Activated T-helper 2 cell treated with anti-CD3 and anti-CD28 coated beads, Interferon-gamma antibody, Interleukin-2, Interleukin-4, amounts not matched to agents 10 μg/mL and 5 μg/mL and 100 μg/mL, durations not matched to agents 14 hours and 24 hours and 36 hours (primary cell): ENCODE measurements at regions not wholly inside any gene's neighbourhood (a gene's known extent, or its start where the extent isn't known, plus 50 kb on each side); places are given as distances from the start of the nearest gene placed in this dataset.
"Not testable (repeated sequence)": the region's sequence is repeated elsewhere in the genome, so short reads cannot be mapped to it uniquely, and the experiment has no call there.

Experiments used
- DNase-seq: peaks from one replicate; pipeline ENCODE4 v3.0.0; 2021; ENCODE audit warnings: low spot score
- H3K27ac Mint-ChIP-seq: one replicate; pipeline ENCODE4 v1.8.0; 2021; ENCODE audit warnings: mixed read lengths
- H3K27me3 Mint-ChIP-seq: one replicate; pipeline ENCODE4 v1.8.0; 2021; ENCODE audit warnings: low read depth, mixed read lengths
- H3K36me3 Mint-ChIP-seq: one replicate; pipeline ENCODE4 v1.8.0; 2021; ENCODE audit warnings: low read depth, mixed read lengths
- H3K4me1 Mint-ChIP-seq: one replicate; pipeline ENCODE4 v1.8.0; 2021; ENCODE audit warnings: low read depth, mixed read lengths
- H3K4me3 Mint-ChIP-seq: one replicate; pipeline ENCODE4 v1.8.0; 2021; ENCODE audit warnings: low read depth, mild to moderate bottlenecking, moderate library complexity, mixed read lengths
- H3K9me3 Mint-ChIP-seq: one replicate; pipeline ENCODE4 v1.8.0; 2021; ENCODE audit warnings: mixed read lengths
- intact Hi-C: fragments of 100-400 bp; cut with micrococcal nuclease; formaldehyde crosslinking; loops from one replicate; pipeline ENCODE4 v1.15.1; 2023

GRCh38 chr7:125431349-125431748 is 501.7 kb upstream of the POT1 start:
- Mint-ChIP-seq H3K9me3 (peaks cover 4% of the 10 kb centered on the region), H3K4me3 (no peak overlapping the region), H3K36me3 (no peaks in the 10 kb centered on the region), H3K27me3 (no peaks in the 10 kb centered on the region), H3K27ac (no peak overlapping the region), H3K4me1 (no peaks in the 10 kb centered on the region)
- intact Hi-C loops = no loop called here
- DNase-seq = no peak

DNA sequence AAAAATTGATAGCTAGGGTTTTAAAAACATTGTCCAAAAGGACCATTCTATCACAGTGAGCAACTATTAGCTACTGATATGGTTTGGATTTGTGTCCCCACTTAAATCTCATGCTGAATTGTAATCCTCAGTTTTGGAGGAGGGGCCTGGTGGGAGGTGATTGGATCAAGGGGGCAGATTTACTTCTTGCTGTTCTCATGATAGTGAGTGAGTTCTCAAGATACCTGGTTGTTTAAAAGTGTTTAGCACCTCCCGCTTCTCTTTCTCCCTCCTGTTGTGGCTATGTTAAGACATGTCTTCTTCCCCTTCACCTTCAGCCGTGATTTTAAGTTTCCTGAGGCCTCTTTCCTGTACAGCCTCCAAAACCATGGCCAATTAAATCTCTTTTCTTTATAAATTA is 500.4 kb upstream of the POT1 start:
- Mint-ChIP-seq H3K4me1 (no peaks in the 10 kb centered on the region), H3K27me3 (no peaks in the 10 kb centered on the region), H3K27ac (no peak overlapping the region), H3K4me3 (no peak overlapping the region), H3K9me3 (peaks cover 4% of the 10 kb centered on the region), H3K36me3 (no peaks in the 10 kb centered on the region)
- DNase-seq = no peak
- intact Hi-C loops = no loop called here

DNA sequence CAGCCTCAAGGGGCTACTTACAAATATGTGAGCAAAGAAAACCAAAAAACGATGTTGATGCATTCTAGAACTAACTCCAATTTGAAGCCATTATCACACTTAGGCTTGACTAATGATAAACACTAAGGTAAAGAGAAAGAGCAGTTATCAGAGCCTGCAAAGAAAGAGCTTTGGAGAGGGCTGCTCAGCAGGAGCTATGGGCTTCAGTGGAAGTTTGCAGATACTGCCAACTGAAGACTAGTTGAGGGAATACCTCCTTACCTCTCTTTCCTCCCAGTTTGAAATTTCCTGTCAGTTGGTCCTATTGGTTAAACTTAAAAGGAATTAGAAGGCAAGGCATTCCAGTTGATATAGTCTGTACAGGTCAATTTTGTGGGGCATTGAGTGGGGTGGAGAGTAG is 498.1 kb upstream of the POT1 start:
- Mint-ChIP-seq H3K4me1 (peaks cover 3% of the 10 kb centered on the region), H3K27ac (no peak overlapping the region), H3K4me3 (no peak overlapping the region), H3K9me3 (peaks cover 4% of the 10 kb centered on the region), H3K36me3 (no peaks in the 10 kb centered on the region), H3K27me3 (no peaks in the 10 kb centered on the region)
- no peak for DNase-seq
- intact Hi-C loops = no loop called here

DNA sequence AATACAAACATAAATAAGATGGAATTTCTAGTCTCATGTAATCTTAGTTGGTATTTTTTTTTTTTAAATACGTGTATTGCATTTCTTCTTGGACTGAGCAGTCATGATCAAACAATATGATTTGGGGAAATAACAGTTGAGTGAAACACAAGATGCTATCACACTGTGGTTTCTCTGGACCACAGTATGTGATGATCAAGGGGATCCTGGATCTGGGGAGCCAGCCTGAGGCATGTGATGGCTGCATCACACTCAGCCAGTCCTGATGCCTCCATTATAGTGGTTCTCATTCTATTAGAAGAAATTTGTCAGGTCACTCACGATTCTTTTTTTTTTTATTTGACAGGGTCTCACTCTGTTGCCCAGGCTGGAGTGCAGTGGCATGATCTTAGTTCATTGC is 495.9 kb upstream of the POT1 start:
- H3K27me3 Mint-ChIP-seq = no peaks in the 10 kb centered on the region
- H3K4me1 Mint-ChIP-seq = peaks cover 3% of the 10 kb centered on the region
- H3K9me3 Mint-ChIP-seq = peaks cover 8% of the 10 kb centered on the region
- H3K27ac Mint-ChIP-seq = no peak overlapping the region
- H3K4me3 Mint-ChIP-seq = no peak overlapping the region
- intact Hi-C loops = no loop called here
- no peaks in the 10 kb centered on the region for H3K36me3 Mint-ChIP-seq
- no peak for DNase-seq

DNA sequence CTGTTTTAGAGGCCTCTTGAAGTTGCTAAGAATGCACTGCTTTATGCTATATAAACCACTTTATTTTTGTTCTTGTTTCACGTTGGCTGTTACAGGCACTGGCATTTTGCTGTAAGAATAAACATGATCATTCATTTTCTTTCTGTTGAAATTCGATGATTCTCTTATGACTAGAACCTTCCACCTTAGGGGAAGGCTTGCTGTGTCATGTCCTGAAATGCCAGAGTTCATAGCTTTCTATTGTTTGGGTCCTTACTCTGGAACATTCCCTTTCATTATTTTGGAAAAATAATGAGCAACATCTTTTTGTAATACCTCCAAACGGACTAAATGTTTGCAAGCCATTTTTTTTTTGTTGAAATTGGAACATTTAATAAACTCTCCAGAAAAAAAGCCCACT is 495.1 kb upstream of the POT1 start:
- H3K4me3 Mint-ChIP-seq = no peak overlapping the region
- intact Hi-C loops = no loop called here
- DNase-seq = no peak
- peaks cover 3% of the 10 kb centered on the region for H3K4me1 Mint-ChIP-seq
- H3K9me3 Mint-ChIP-seq = peaks cover 14% of the 10 kb centered on the region
- no peaks in the 10 kb centered on the region for H3K36me3 Mint-ChIP-seq
- no peaks in the 10 kb centered on the region for H3K27me3 Mint-ChIP-seq
- H3K27ac Mint-ChIP-seq = no peak overlapping the region

DNA sequence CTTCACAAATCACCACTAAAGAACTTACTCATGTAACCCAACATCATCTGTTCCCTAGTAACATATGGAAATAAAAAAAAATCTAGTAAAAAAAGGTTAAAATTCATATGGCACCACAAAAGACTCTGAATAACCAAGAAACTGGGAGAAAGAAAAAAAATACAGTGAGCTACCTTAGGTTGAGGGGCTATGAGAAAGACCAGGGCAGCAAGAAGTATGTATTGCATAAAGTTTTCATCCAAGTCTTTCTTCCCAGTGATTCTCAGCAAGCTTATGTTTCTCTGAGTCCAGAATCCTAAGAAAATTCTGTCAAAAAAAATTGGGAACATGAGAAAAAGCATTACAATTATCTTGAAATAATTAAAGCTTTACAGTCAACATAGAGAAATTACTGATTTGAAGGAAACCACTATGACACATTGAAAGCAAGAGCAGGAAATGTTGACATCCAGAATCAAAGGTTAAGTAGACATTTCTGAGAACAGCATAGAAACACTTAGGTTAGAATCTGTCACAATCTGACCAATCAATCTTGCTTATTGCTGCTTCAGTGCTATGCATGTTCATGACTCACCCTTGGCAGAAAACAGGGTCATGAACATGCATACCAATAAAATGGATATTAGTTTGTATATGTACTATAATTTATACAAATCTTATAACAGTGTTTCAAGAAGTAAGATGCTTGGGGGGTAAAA is 494.0 kb upstream of the POT1 start:
- no peak for DNase-seq
- no peak overlapping the region for H3K27ac Mint-ChIP-seq
- intact Hi-C loops = no loop called here
- H3K27me3 Mint-ChIP-seq = no peaks in the 10 kb centered on the region
- peaks cover 3% of the 10 kb centered on the region for H3K4me1 Mint-ChIP-seq
- H3K36me3 Mint-ChIP-seq = no peaks in the 10 kb centered on the region
- H3K9me3 Mint-ChIP-seq = peaks cover 25% of the 10 kb centered on the region
- no peak overlapping the region for H3K4me3 Mint-ChIP-seq

GRCh38 chr7:125421407-125421806 is 491.8 kb upstream of the POT1 start:
- H3K9me3 Mint-ChIP-seq = peaks cover 22% of the 10 kb centered on the region
- DNase-seq, H3K4me1 Mint-ChIP-seq, intact Hi-C loops, H3K27ac Mint-ChIP-seq, H3K27me3 Mint-ChIP-seq, H3K36me3 Mint-ChIP-seq, H3K4me3 Mint-ChIP-seq: not testable (repeated sequence)

GRCh38 chr7:125412890-125413665 is 483.5 kb upstream of the POT1 start:
- DNase-seq = no peak
- intact Hi-C loops = no loop called here
- Mint-ChIP-seq H3K36me3 (no peaks in the 10 kb centered on the region), H3K27ac (no peak overlapping the region), H3K9me3 (peaks cover 12% of the 10 kb centered on the region), H3K27me3 (no peaks in the 10 kb centered on the region), H3K4me3 (no peak overlapping the region), H3K4me1 (peaks cover 1% of the 10 kb centered on the region)

DNA sequence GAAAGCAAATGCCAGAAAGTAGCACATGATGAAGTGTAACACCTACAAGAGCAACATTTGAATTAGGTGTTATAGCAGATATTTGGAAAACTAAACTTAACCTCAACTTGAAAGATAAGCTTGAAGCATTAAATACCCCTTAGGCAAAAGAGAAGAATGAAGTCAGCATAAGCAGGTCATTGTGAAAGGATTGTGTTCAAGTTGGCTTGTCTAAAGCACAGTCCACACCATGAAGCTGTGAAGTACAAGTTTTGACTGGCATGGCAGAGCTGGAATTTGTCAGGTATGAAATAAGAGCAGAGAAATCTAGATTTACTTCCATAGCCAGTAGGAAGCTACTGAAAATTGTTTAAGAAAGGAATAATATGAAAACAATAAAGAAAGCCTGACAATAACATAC is 480.3 kb upstream of the POT1 start:
- H3K27me3 Mint-ChIP-seq = no peaks in the 10 kb centered on the region
- no peak for DNase-seq
- peaks cover 14% of the 10 kb centered on the region for H3K9me3 Mint-ChIP-seq
- H3K36me3 Mint-ChIP-seq = no peaks in the 10 kb centered on the region
- peaks cover 1% of the 10 kb centered on the region for H3K4me1 Mint-ChIP-seq
- H3K4me3 Mint-ChIP-seq = no peak overlapping the region
- intact Hi-C loops = no loop called here
- no peak overlapping the region for H3K27ac Mint-ChIP-seq

DNA sequence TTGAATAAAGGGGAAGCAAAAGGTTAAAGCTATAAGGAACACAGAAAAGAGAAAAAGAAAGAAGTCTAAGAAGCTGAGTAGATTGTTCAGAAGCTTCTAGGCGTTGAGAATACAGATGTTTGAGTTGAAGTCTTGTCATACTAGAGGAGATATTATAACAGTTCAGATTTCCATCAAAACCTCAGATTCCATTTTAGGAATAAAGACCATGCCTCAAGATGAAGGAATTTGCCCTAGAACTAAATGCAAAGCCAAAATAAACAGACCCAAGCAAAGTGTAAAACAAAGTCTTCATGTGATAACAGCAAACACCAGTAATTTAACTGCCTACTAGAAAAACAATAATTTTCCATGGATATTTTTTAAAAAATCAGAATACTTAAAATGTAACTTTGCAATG is 476.5 kb upstream of the POT1 start:
- no peak overlapping the region for H3K4me3 Mint-ChIP-seq
- no peak for DNase-seq
- H3K4me1 Mint-ChIP-seq = no peaks in the 10 kb centered on the region

DNA sequence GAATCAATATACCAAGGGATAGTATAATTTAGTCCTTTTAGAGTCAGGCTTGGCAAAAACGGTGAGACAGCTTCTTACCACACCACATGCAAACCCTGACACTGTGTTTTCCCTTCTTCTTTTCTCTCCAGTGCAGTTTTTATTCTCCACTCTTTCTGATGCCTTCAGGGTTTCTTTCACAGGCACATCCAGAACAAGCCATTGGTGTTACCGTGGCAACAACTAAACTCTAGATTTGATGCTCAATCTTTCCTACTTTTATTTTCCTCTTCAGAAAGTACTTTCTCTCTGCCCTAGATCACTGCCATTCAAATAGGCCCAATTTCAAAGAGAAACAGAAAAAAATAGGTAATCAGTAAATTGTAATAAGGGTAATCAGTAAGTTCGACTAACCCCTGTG is 469.8 kb upstream of the POT1 start:
- DNase-seq = no peak
- H3K36me3 Mint-ChIP-seq = no peaks in the 10 kb centered on the region
- H3K27ac Mint-ChIP-seq = no peak overlapping the region
- intact Hi-C loops = no loop called here
- no peaks in the 10 kb centered on the region for H3K27me3 Mint-ChIP-seq
- H3K4me1 Mint-ChIP-seq = no peaks in the 10 kb centered on the region
- H3K4me3 Mint-ChIP-seq = no peak overlapping the region
- peaks cover 5% of the 10 kb centered on the region for H3K9me3 Mint-ChIP-seq

More for the DNA sequence above, 476.5 kb upstream of the POT1 start:
- Mint-ChIP-seq H3K9me3 (peaks cover 9% of the 10 kb centered on the region), H3K27me3 (no peaks in the 10 kb centered on the region), H3K36me3 (no peaks in the 10 kb centered on the region), H3K27ac (no peak overlapping the region)
- intact Hi-C loops = no loop called here

- intact Hi-C loops = no loop called here
- H3K27me3 Mint-ChIP-seq = no peaks in the 10 kb centered on the region
- H3K9me3 Mint-ChIP-seq = peaks cover 8% of the 10 kb centered on the region
- no peak for DNase-seq
- H3K4me3 Mint-ChIP-seq = no peak overlapping the region
- no peaks in the 10 kb centered on the region for H3K36me3 Mint-ChIP-seq
- no peaks in the 10 kb centered on the region for H3K4me1 Mint-ChIP-seq
- no peak overlapping the region for H3K27ac Mint-ChIP-seq
Observed at GRCh38 chr7:125396466-125397151, 467.0 kb upstream of the POT1 start.

DNA sequence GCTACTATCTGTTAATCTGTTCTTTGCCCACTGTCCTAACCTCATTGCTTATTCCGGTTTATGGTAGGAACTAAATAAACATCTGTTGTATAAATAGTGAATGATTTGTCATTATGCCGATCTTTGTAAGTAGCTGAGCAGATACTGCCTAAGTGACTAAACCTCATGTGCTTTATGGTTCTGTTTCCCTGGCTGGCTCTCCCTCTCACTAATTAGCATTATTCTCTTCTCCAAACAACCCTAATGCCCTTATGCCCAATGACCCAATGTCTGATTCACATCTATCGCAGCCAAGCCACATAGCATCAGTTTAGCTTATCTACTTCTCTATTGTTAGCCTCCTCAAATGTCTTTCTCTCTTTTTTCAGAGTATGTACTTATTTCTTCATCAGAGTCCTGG is 462.3 kb upstream of the POT1 start:
- no peak overlapping the region for H3K4me3 Mint-ChIP-seq
- H3K36me3 Mint-ChIP-seq = no peaks in the 10 kb centered on the region
- intact Hi-C loops = no loop called here
- H3K27ac Mint-ChIP-seq = no peak overlapping the region
- no peaks in the 10 kb centered on the region for H3K4me1 Mint-ChIP-seq
- peaks cover 10% of the 10 kb centered on the region for H3K9me3 Mint-ChIP-seq
- no peaks in the 10 kb centered on the region for H3K27me3 Mint-ChIP-seq
- DNase-seq = no peak
